ENCODE measurements at regions not wholly inside any gene's neighbourhood (a gene's known extent, or its start where the extent isn't known, plus 50 kb on each side); places are given as distances from the start of the nearest gene placed in this dataset.
A peak's percentile ranks its signal among the peaks of the same experiment; 100 is the strongest.
"Not testable (repeated sequence)": the region's sequence is repeated elsewhere in the genome, so short reads cannot be mapped to it uniquely, and the experiment has no call there.

GRCh38 chr2:117232305-117232704, 582.2 kb upstream of the DDX18 start:
- DNase-seq = no peak

GRCh38 chr2:117257362-117257761, 557.1 kb upstream of the DDX18 start:
- DNase-seq = no peak

DNA sequence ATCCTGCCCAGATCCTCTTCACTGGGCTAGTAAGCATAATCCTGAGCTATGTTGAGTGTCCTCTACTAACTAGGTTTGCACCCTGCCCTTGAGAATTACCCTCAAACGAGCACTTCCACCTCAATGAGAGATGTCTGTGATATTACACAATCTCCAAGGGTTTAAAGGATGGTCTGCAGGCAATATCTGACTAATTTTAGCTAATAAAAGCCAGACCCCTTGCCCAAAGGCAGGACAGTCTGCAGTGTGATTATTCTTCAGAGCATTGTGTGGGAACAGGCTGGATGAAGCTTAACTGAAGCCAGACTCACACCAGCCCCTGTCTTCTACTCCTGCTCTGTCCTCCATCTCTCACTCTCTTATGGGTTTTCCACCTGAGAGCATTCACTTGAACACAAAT, 544.9 kb upstream of the DDX18 start:
- no peak for DNase-seq

DNA sequence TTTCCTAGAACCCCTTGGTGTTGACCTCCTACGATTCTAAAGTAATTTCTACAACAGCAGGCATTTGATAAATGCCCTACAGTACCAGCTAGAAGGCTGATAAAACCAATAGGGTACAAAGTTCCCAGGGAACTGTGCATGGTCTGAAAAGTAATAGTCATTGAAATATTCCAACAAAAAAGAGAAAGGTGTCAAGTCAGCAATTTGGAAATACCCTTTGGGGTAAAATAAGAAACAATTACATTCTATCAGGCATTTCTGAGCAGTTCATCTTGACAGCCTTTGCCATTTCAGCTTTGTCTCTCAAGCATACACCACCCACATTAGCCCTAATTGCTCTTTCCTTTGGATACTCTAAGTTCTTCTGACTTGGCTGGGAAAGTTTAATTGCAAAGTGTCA, 542.9 kb upstream of the DDX18 start:
- DNase-seq = no peak

- DNase-seq = no peak
These were observed 541.4 kb upstream of the DDX18 start for GRCh38 chr2:117273009-117273671.

- no peak for DNase-seq
These were observed 521.5 kb upstream of the DDX18 start for GRCh38 chr2:117293012-117293411.

DNA sequence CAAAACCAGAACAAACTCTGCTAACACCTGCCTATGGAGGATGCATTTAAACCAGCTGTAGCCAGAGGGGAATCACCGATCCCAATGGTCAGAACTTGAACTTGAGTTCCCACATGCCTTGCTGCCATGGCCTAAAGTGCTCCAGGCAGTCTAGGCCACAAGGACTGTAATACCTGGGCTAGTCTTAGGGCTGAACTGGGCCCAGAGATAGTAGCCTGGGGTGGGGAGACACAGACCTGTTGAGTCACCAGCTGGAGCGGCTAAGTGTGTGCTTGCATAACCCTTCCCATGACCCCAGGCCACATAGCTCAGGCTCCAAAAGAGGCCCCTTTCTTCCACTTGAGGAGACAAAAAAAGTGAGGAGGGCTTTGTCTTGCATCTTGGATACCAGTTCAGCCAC, 515.0 kb upstream of the DDX18 start:
- DNase-seq = no peak

DNA sequence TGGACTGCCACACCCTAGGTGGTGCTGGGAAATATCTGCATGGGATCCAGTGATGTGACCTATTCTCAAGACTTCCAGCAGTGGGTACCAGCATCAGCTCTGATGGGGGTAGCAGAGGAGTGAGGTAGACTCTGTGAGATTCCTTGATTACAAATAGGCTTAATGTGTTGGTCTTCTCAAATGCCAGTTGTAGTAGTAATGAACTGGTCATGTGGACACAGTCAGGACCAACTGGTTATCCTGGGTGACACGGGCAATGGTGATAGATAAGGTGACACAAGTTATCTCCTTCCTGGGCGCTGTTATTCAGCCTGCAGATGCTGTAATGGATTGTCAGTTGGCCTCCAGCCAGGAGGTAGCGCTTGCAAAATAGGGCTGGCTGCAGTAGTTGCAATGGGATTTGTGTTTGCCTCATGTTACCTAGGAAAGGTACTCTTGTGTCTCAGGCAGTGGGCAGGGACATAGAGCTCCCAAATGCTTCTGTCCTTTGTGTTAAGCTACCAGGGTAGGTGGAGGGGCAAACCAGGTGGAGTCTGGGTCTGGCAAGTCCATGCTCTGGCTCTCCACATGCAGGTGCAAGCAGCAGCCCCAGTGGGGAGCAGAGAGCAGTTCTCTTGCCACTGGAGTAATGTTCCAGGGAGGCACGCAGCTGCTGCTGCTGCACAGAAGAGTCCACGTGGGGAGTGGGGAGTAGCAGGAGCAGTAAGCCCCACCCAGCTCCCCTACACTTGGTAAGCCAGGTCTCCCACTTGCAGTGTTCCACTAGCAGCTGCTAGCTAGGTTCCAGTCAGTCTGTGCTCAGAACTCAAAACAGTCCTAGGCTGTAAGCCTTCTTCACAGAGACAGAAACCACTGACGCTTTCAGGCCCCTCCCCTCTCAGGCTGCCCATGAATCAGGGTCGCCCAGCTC, 505.4 kb upstream of the DDX18 start:
- DNase-seq = peak in 1 of 2 experiments; percentile 12

DNA sequence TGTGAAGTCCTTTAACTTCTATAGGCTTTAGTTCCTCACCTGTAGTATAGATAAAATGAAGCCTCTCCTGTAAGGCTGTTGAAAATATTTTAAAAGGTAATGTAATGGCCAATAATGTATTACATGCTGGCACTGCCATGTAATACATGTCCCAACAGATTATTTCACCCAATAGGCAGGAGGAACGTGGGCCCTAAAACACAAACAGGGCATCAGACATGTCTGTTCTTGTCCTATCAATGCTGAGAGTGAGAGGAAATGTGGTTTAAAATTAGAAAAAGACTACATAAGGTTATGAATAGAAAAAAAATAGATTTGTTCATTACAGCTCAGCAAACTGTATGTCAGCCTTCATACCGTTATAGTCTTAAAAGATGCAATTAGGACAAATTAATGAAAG, 492.7 kb upstream of the DDX18 start:
- no peak for DNase-seq

GRCh38 chr2:117323331-117323730, 491.2 kb upstream of the DDX18 start:
- DNase-seq = no peak

DNA sequence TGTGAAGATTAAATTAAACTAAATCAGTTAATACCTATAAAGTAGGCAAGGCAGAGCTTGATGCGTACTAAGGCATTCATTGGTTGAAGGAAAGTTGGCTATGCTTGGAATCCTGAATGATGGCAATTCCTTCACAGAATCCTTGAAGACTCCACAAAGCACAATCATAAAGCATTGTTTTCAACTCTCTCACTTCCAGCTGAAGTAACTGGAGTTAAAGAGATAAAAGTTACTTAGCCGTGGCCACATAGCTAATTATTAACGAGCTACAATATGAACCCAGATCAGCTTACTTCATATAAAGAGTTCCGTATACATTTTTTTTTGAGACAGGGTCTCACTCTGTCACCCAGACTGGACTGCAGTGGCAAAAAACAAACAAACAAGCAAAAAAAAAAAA, 483.9 kb upstream of the DDX18 start:
- no peak for DNase-seq

DNA sequence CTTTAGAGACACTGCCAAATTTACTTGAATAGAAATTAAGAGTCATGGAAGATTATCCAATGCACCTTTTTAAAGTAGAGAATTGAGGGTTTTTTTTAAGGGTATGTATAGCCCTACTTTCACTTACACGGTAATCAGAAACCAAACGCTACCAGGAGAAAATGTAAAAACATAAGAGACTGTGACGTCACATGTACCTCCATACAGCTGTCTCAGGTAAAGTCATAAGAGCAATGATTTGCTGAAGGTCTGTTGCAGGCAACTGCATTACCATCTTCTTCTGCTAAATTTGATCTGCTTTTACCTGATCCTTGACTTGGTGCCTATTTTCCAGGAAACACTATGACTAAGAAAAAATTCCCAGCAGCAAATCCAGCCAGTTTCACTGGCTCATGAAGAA, 478.5 kb upstream of the DDX18 start:
- no peak for DNase-seq

DNA sequence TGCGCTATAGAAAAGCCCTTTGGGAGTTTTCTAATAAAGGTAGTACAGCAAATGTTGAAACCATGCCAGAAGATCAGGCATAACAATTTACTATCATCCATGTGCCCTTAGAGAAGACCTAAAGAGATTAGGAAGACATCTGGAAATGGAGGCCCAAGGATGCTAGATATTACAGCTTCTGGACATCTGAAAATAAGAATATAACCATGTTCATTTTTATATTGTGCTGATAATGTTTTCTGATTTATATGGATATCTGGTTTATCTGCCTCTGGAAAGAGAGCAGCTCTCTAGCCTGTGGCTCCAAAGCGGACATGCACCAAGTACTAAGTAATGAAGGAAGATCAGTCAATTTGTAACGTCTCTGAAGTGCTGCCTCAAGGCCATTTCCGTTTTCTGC, 478.0 kb upstream of the DDX18 start:
- DNase-seq = no peak

DNA sequence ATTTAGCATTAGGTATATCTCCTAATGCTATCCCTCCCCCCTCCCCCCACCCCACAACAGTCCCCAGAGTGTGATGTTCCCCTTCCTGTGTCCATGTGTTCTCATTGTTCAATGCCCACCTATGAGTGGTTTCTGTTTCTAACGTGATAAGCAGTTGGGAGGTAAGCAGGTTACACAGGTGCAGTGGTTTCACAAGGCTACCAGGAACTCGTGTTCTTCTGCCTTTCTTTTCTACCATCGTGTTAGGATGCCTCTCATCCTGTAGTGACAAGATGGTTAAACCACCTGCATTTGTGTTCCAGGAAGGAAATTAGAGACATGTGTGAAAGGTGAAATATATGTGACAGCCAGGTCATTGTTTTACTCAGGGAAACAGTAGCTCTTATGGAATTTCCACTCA, 476.5 kb upstream of the DDX18 start:
- not testable (repeated sequence) for DNase-seq

GRCh38 chr2:117339980-117340379, 474.5 kb upstream of the DDX18 start:
- no peak for DNase-seq

GRCh38 chr2:117341690-117342089, 472.8 kb upstream of the DDX18 start:
- DNase-seq = no peak

GRCh38 chr2:117342415-117342814, 472.1 kb upstream of the DDX18 start:
- no peak for DNase-seq

- no peak for DNase-seq
These were observed 464.8 kb upstream of the DDX18 start for GRCh38 chr2:117349687-117350086.

DNA sequence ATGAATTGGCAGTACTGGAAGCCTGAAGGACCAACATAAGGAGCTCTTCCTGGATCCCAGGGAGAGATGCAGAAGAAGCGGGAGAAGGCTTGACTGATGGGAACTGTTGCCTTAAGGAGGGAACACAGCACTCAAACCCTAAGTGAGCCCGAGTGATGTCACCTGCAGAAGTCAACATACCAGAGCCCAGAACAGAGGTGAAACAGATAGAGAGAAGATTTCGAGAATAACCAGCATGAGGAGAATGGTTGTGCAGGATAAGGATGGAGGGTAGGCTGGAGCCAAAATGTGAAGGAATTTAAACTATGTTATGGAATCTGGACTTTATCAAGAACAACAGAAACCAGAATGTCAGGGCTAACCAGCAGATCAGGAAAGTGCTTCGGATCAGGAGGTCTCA, 463.1 kb upstream of the DDX18 start:
- no peak for DNase-seq

DNA sequence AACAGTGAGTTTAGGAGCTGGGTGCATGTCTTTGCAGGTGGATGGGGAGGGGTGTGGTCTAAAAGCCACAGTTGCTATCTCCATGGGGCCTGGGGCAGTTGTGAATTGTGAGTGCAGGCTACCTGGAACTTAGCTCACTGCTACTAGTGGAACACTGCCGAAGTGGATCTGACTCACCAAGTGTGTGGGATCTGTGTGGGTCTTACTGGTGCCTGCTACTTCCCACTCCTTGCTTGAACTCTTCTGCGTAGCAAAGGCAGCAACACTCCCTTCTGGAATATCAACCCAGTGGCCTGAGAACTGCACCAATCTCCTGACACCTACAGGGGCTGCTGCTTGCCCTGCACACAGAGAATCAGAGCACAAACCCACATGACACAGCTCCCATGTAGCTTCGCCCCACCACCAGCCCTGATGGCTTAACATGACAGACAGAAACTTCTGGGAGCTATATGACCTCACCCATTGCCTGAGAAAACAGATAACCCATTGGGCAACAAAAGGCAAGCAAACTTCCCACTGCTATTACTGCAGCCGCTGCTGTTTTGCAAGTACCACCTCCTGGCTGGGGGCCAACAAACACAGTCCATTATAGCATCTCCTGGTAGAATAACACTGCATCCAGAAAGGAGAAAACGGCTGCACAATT, 455.1 kb upstream of the DDX18 start:
- peak; percentile 67 to 76 for DNase-seq

DNA sequence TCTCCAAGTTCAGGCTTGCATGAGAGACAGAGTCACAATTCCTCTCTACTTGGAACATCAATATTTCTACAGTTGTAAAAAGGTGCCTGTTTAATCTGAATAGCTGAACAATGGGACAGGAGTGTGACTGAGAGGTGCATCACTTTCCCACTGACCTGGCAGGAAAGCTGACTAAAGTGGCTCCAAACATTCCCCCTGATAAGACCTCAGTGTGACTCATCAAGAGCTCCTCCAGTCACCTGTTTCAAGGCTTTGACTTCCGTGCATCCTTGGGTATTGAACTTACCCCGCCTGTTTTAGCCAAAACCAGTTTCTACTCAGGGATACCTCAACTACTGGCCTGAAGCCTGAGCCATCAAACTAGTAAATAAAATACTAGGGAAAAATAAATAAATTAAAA, 453.9 kb upstream of the DDX18 start:
- no peak for DNase-seq

DNA sequence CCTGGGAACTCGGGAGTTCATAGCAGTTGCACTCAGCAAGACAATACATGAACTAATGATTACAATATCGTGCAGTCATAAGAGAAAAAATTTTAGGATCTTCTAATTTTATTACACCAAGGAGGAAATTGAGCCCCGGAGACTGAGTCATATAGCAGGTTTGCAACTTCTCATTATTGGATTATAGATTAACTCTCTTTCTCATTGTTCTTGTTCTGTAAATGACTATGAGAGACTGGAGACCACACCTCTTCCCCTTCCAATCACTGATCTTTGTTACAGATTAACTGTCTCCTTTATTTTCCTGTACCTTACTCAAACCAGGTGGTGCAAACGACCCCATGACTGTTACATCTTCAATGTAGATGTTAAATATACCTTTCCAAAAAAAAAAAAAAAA, 435.8 kb upstream of the DDX18 start:
- no peak for DNase-seq

DNA sequence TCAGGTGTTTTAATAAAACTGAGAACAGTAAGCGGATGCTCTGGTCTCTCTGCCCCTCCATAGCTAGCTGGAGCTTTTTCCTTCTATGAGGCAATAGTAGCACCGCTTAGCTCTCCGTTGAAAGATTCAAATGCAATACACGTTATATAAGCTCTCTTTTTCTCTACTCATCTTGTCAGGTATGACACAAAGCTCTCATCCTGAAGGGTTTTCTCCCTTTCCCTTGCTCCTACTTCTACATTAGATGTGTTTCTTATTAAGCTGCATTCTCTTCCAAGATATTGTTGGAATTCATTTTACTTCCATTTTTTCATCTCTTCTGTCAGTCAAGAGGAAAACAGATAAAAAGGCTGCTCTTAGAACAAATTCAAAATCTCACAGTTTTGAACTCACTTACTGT, 434.6 kb upstream of the DDX18 start:
- no peak for DNase-seq

DNA sequence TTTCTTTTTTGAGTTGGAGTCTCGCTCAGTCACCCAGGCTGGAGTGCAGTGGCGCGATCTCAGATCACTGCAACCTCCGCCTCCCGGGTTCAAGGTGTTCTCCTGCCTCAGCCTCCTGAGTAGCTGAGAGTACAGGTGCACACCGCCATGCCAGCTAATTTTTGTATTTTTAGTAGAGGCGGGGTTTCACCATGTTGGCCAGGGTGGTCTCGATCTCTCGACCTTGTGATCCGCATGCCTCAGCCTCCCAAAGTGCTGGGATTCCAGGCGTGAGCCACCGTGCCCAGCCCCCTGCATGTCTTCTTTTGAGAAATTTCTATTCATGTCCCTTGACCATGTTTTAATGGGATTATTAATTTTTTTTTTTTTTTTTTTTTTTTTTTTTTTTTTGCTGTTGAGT, 430.5 kb upstream of the DDX18 start:
- not testable (repeated sequence) for DNase-seq
